Stimulated activated CD4-positive, alpha-beta T cell treated with anti-CD3 and anti-CD28 coated beads, Interleukin-2, amount 100 ng/mL, for 48 hours (primary cell): ENCODE measurements at regions not wholly inside any gene's neighbourhood (a gene's known extent, or its start where the extent isn't known, plus 50 kb on each side); places are given as distances from the start of the nearest gene placed in this dataset.

Source experiments
- DNase-seq, 2 donors: peaks; one replicate each; pipeline ENCODE4 v3.0.0-alpha.2; 2020

- no peak for DNase-seq
Observed at GRCh38 chr20:40961176-40961575, 67.4 kb upstream of the TOP1 start.

- DNase-seq = no peak
Observed at GRCh38 chr20:40961686-40962640, 66.7 kb upstream of the TOP1 start.

GRCh38 chr20:40962733-40963504 lies 65.7 kb upstream of the TOP1 start:
- peak; percentile 68 to 78 for DNase-seq

- no peak for DNase-seq
Observed at GRCh38 chr20:40963505-40963845, 65.1 kb upstream of the TOP1 start.

- no peak for DNase-seq
Observed at GRCh38 chr20:40965671-40966070, 63.0 kb upstream of the TOP1 start.

- no peak for DNase-seq
Observed at GRCh38 chr20:40966103-40966502, 62.5 kb upstream of the TOP1 start.

GRCh38 chr20:40966516-40967185 lies 62.0 kb upstream of the TOP1 start:
- no peak for DNase-seq

- DNase-seq = no peak
Observed at GRCh38 chr20:40967700-40968099, 60.9 kb upstream of the TOP1 start.

- DNase-seq = peak; percentile 94
Observed at GRCh38 chr20:40968816-40969562, 59.6 kb upstream of the TOP1 start.

GRCh38 chr20:40970218-40970617 lies 58.4 kb upstream of the TOP1 start:
- DNase-seq = no peak

- no peak for DNase-seq
Observed at GRCh38 chr20:40977218-40977617, 51.4 kb upstream of the TOP1 start.

GRCh38 chr20:40978761-40979160 lies 49.9 kb upstream of the TOP1 start:
- no peak for DNase-seq
